ENCODE measurements at regions not wholly inside any gene's neighbourhood (a gene's known extent, or its start where the extent isn't known, plus 50 kb on each side); places are given as distances from the start of the nearest gene placed in this dataset.

GRCh38 chr5:133780619-133781280 lies 168.4 kb upstream of the FSTL4 start:
- no peak overlapping the region for H3K4me2 ChIP-seq (ENCODE audit: low read length)
- no peaks in the 10 kb centered on the region for H3K4me1 ChIP-seq (ENCODE audit: control insufficient read depth, insufficient read depth, low read length)
- H3K4me3 ChIP-seq (ENCODE audit: low read length), result no peak overlapping the region
- no peaks in the 10 kb centered on the region for H3K9me3 ChIP-seq (replicated peaks; ENCODE audit: low read length)
- H3K9ac ChIP-seq (ENCODE audit: low read depth, low read length), result no peak overlapping the region
- H3K36me3 ChIP-seq (ENCODE audit: insufficient read depth, low read length), result no peaks in the 10 kb centered on the region
- H3K27me3 ChIP-seq (ENCODE audit: control insufficient read depth, insufficient read depth, low read length), result peaks cover 5% of the 10 kb centered on the region

GRCh38 chr5:133779828-133780475 lies 167.6 kb upstream of the FSTL4 start:
- Histone ChIP-seq H3K27me3 (ENCODE audit: control insufficient read depth, insufficient read depth, low read length) (peaks cover 8% of the 10 kb centered on the region), H3K4me1 (ENCODE audit: control insufficient read depth, insufficient read depth, low read length) (no peaks in the 10 kb centered on the region), H3K4me2 (ENCODE audit: low read length) (no peak overlapping the region), H3K9me3 (replicated peaks; ENCODE audit: low read length) (no peaks in the 10 kb centered on the region), H3K36me3 (ENCODE audit: insufficient read depth, low read length) (no peaks in the 10 kb centered on the region), H3K4me3 (ENCODE audit: low read length) (no peak overlapping the region), H3K9ac (ENCODE audit: low read depth, low read length) (no peak overlapping the region)

- no peak overlapping the region for H3K4me2 ChIP-seq (ENCODE audit: low read length)
- no peak overlapping the region for H3K4me3 ChIP-seq (ENCODE audit: low read length)
- no peak overlapping the region for H3K9ac ChIP-seq (ENCODE audit: low read depth, low read length)
- no peaks in the 10 kb centered on the region for H3K9me3 ChIP-seq (replicated peaks; ENCODE audit: low read length)
- H3K36me3 ChIP-seq (ENCODE audit: insufficient read depth, low read length), result no peaks in the 10 kb centered on the region
- H3K4me1 ChIP-seq (ENCODE audit: control insufficient read depth, insufficient read depth, low read length), result no peaks in the 10 kb centered on the region
- H3K27me3 ChIP-seq (ENCODE audit: control insufficient read depth, insufficient read depth, low read length), result peaks cover 20% of the 10 kb centered on the region
Measured at GRCh38 chr5:133778636-133779035, 166.3 kb upstream of the FSTL4 start.

DNA sequence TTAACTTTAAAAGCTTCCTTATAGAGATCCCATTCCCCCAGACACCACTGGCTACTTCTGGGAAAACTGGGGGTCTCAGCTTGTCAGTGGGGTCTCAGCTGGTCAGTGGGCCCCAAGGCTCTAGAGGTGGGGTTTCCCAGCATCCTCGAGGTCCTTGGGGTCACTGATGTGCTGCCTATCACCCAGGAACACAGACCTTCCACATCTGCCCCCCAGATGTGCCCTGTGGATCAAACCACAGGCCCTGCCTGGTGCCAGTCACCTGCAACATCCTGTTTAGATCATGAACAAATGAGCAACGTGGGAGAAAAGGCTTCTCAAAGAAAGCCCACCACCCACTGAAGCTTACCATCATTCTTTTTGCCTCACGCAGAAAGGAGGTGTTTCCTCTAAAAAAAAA lies 165.6 kb upstream of the FSTL4 start:
- no peaks in the 10 kb centered on the region for H3K9me3 ChIP-seq (replicated peaks; ENCODE audit: low read length)
- H3K9ac ChIP-seq (ENCODE audit: low read depth, low read length), result no peak overlapping the region
- H3K4me3 ChIP-seq (ENCODE audit: low read length), result no peak overlapping the region
- H3K27me3 ChIP-seq (ENCODE audit: control insufficient read depth, insufficient read depth, low read length), result peaks cover 24% of the 10 kb centered on the region
- no peak overlapping the region for H3K4me2 ChIP-seq (ENCODE audit: low read length)
- no peaks in the 10 kb centered on the region for H3K4me1 ChIP-seq (ENCODE audit: control insufficient read depth, insufficient read depth, low read length)
- no peaks in the 10 kb centered on the region for H3K36me3 ChIP-seq (ENCODE audit: insufficient read depth, low read length)

- H3K4me2 ChIP-seq (ENCODE audit: low read length), result no peak overlapping the region
- H3K27me3 ChIP-seq (ENCODE audit: control insufficient read depth, insufficient read depth, low read length), result peaks cover 20% of the 10 kb centered on the region
- no peaks in the 10 kb centered on the region for H3K36me3 ChIP-seq (ENCODE audit: insufficient read depth, low read length)
- H3K9me3 ChIP-seq (replicated peaks; ENCODE audit: low read length), result no peaks in the 10 kb centered on the region
- H3K4me1 ChIP-seq (ENCODE audit: control insufficient read depth, insufficient read depth, low read length), result no peaks in the 10 kb centered on the region
- H3K4me3 ChIP-seq (ENCODE audit: low read length), result no peak overlapping the region
- no peak overlapping the region for H3K9ac ChIP-seq (ENCODE audit: low read depth, low read length)
Measured at GRCh38 chr5:133775584-133776304, 163.4 kb upstream of the FSTL4 start.

DNA sequence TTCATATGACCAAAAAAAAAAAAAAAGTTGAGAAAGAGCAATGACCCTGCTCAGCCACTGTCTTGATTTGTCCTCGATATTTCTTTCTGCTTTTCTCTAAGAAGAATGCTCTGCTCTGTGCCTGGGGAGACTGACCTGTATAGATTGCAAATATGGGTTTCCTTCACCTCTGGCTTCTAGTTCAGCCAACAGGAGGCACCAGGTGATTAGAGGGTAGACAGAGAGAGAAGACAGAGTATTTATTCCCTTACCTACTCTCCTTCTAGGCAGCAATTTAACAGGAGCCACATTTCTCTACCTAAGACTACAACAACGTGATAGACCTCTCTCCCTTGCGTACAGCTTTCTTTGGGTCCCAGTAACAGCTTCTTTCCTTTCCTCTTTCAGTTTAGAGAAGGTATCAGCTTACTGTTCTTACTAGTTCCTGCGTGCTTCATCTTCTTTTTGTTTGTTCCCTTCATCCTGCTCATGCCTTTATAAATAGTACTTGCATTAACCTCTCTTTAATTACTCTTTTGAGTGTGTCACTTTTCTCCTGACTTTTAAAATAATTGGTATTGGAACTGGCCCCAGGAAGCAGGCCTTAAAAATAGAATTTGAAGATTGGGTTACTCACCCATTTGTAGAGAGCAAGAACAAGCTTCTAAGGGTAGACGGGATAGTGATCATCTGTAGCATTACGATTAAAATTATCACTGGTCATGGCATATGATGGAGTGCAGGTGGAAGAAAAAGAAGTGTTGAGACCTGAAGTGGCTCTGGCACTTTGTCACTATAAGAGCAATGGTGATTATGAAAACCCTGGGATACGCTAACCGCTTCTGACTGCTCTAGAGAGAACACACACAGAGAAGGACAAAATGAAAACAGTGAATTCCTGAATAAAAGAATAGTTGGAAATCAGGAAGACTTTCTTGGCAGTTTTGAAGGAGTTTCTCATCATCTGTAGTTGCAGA lies 161.2 kb upstream of the FSTL4 start:
- H3K4me1 ChIP-seq (ENCODE audit: control insufficient read depth, insufficient read depth, low read length), result no peaks in the 10 kb centered on the region
- H3K9ac ChIP-seq (ENCODE audit: low read depth, low read length), result no peak overlapping the region
- H3K4me3 ChIP-seq (ENCODE audit: low read length), result no peak overlapping the region
- H3K36me3 ChIP-seq (ENCODE audit: insufficient read depth, low read length), result no peaks in the 10 kb centered on the region
- H3K27me3 ChIP-seq (ENCODE audit: control insufficient read depth, insufficient read depth, low read length), result peaks cover 19% of the 10 kb centered on the region
- H3K9me3 ChIP-seq (replicated peaks; ENCODE audit: low read length), result no peaks in the 10 kb centered on the region
- no peak overlapping the region for H3K4me2 ChIP-seq (ENCODE audit: low read length)

DNA sequence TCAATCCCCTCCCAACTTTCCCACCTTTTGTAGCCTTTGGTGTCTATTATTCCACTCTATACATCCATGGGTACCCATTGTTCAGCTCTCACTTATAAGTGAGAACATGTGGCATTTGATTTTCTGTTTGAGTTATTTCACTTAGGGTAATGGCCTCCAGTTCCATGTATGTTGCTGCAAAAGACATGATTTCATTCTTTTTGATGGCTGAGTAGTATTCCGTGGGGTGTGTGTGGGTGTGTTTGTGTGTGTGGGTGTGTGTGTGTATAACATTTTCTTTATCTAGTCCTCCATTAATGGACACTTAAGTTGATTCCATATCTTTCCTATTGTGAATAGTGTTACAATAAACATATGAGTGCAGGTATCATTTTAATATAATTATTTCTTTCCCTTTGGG lies 157.5 kb upstream of the FSTL4 start:
- Histone ChIP-seq H3K9ac (ENCODE audit: low read depth, low read length) (no peak overlapping the region), H3K4me2 (ENCODE audit: low read length) (no peak overlapping the region)

DNA sequence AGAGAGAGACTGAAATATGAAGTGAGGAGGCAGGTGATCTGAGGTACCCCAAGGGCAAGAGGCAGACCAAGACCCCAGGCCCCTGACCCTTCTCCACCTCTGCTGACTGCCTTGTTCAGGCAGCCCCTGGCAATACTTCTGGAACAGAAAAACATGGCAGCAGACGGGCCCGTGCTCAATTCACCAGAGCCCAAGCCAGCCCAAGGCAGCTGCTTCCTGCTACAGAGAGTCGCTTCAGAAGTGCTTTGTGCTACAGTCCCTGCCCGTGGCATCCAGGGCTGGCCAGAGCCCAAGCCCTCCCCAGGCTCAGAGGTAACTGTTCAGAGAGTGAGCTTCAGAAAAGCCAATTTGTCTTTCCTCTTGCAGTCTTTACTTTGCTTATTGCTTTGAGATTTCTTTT lies 151.4 kb upstream of the FSTL4 start:
- H3K4me1 ChIP-seq (ENCODE audit: control insufficient read depth, insufficient read depth, low read length), result no peaks in the 10 kb centered on the region
- peaks cover 48% of the 10 kb centered on the region for H3K27me3 ChIP-seq (ENCODE audit: control insufficient read depth, insufficient read depth, low read length)
- H3K4me3 ChIP-seq (ENCODE audit: low read length), result no peak overlapping the region
- H3K9me3 ChIP-seq (replicated peaks; ENCODE audit: low read length), result no peaks in the 10 kb centered on the region
- no peaks in the 10 kb centered on the region for H3K36me3 ChIP-seq (ENCODE audit: insufficient read depth, low read length)
- H3K9ac ChIP-seq (ENCODE audit: low read depth, low read length), result no peak overlapping the region
- H3K4me2 ChIP-seq (ENCODE audit: low read length), result no peak overlapping the region

More for the DNA sequence above, 157.5 kb upstream of the FSTL4 start:
- H3K4me3 ChIP-seq (ENCODE audit: low read length), result no peak overlapping the region
- H3K27me3 ChIP-seq (ENCODE audit: control insufficient read depth, insufficient read depth, low read length), result peaks cover 32% of the 10 kb centered on the region
- H3K36me3 ChIP-seq (ENCODE audit: insufficient read depth, low read length), result no peaks in the 10 kb centered on the region
- no peaks in the 10 kb centered on the region for H3K9me3 ChIP-seq (replicated peaks; ENCODE audit: low read length)
- H3K4me1 ChIP-seq (ENCODE audit: control insufficient read depth, insufficient read depth, low read length), result no peaks in the 10 kb centered on the region

GRCh38 chr5:133761632-133762031 lies 149.3 kb upstream of the FSTL4 start:
- Histone ChIP-seq H3K27me3 (ENCODE audit: control insufficient read depth, insufficient read depth, low read length) (peaks cover 56% of the 10 kb centered on the region), H3K4me2 (ENCODE audit: low read length) (no peak overlapping the region), H3K9ac (ENCODE audit: low read depth, low read length) (no peak overlapping the region), H3K9me3 (replicated peaks; ENCODE audit: low read length) (no peaks in the 10 kb centered on the region), H3K36me3 (ENCODE audit: insufficient read depth, low read length) (no peaks in the 10 kb centered on the region), H3K4me1 (ENCODE audit: control insufficient read depth, insufficient read depth, low read length) (no peaks in the 10 kb centered on the region), H3K4me3 (ENCODE audit: low read length) (no peak overlapping the region)

GRCh38 chr5:133760532-133760931 lies 148.2 kb upstream of the FSTL4 start:
- Histone ChIP-seq H3K9ac (ENCODE audit: low read depth, low read length) (no peak overlapping the region), H3K9me3 (replicated peaks; ENCODE audit: low read length) (no peaks in the 10 kb centered on the region), H3K4me2 (ENCODE audit: low read length) (no peak overlapping the region), H3K36me3 (ENCODE audit: insufficient read depth, low read length) (no peaks in the 10 kb centered on the region), H3K4me1 (ENCODE audit: control insufficient read depth, insufficient read depth, low read length) (no peaks in the 10 kb centered on the region), H3K4me3 (ENCODE audit: low read length) (no peak overlapping the region), H3K27me3 (ENCODE audit: control insufficient read depth, insufficient read depth, low read length) (peaks cover 52% of the 10 kb centered on the region)

- Histone ChIP-seq H3K4me2 (ENCODE audit: low read length) (no peak overlapping the region), H3K27me3 (ENCODE audit: control insufficient read depth, insufficient read depth, low read length) (peaks cover 46% of the 10 kb centered on the region), H3K4me1 (ENCODE audit: control insufficient read depth, insufficient read depth, low read length) (no peaks in the 10 kb centered on the region), H3K9ac (ENCODE audit: low read depth, low read length) (no peak overlapping the region), H3K4me3 (ENCODE audit: low read length) (no peak overlapping the region), H3K9me3 (replicated peaks; ENCODE audit: low read length) (no peaks in the 10 kb centered on the region), H3K36me3 (ENCODE audit: insufficient read depth, low read length) (no peaks in the 10 kb centered on the region)
Measured at GRCh38 chr5:133758641-133759040, 146.3 kb upstream of the FSTL4 start.
